Aorta (tissue), 5 donors: ENCODE measurements at regions not wholly inside any gene's neighbourhood (a gene's known extent, or its start where the extent isn't known, plus 50 kb on each side); places are given as distances from the start of the nearest gene placed in this dataset.
"Not testable (repeated sequence)": the region's sequence is repeated elsewhere in the genome, so short reads cannot be mapped to it uniquely, and the experiment has no call there.

Source experiments
- ATAC-seq: fragments of 200-7000 bp; cut with Tn5 transposase; one replicate; pipeline ENCODE4 v1.9.1; 2022; ENCODE audit warnings: moderate library complexity; ENCODE audit not compliant: low FRiP score
- DNase-seq, 2 donors: peaks; one replicate each; pipeline ENCODE4 v3.0.0-alpha.2; 2020
- H3K27ac ChIP-seq, 2 donors: one replicate each; pipeline ENCODE4 v1.5.1; 2013; ENCODE audit warnings: low read length in 2 of 2, mild to moderate bottlenecking in 2 of 2, moderate library complexity in 2 of 2, control low read depth in 1 of 2, inconsistent platforms in 1 of 2, low read depth in 1 of 2
- H3K27me3 ChIP-seq, 2 donors: one replicate each; pipeline ENCODE4 v1.6.1; 2013; ENCODE audit warnings: control low read depth in 1 of 2, low read length in 1 of 2, mild to moderate bottlenecking in 1 of 2, moderate library complexity in 1 of 2; ENCODE audit not compliant: insufficient read depth in 2 of 2, control insufficient read depth in 1 of 2
- H3K36me3 ChIP-seq, 2 donors: one replicate each; pipeline ENCODE4 v1.6.1; 2013; ENCODE audit warnings: control low read depth in 1 of 2, low read length in 1 of 2, mild to moderate bottlenecking in 1 of 2; ENCODE audit not compliant: insufficient read depth in 2 of 2, control insufficient read depth in 1 of 2
- H3K4me1 ChIP-seq, 2 donors: one replicate each; pipeline ENCODE4 v1.6.1; 2013; ENCODE audit warnings: low read length in 2 of 2, control low read depth in 1 of 2, mild to moderate bottlenecking in 1 of 2, moderate library complexity in 1 of 2; ENCODE audit not compliant: insufficient read depth in 2 of 2, control insufficient read depth in 1 of 2
- H3K4me3 ChIP-seq, 2 donors: one replicate each; pipeline ENCODE4 v1.5.1; 2013; ENCODE audit warnings: low read length in 2 of 2, control low read depth in 1 of 2, mild to moderate bottlenecking in 1 of 2
- H3K9me3 ChIP-seq: one replicate; pipeline ENCODE4 v1.6.1; 2013; ENCODE audit warnings: mild to moderate bottlenecking, low read length; ENCODE audit not compliant: control insufficient read depth
- WGBS, 2 donors: extraction: QIAGEN DNeasy Blood & Tissue Kit; methylation state at CpG; one replicate each; pipeline ENCODE4 v1.1.7; 2013; 5-methylcytosine and 5-hydroxymethylcytosine counted together
- intact Hi-C, 2 donors: fragments of 100-400 bp; cut with DNase I; formaldehyde crosslinking; loops; one replicate each; pipeline versions ENCODE4 v1.14.2 to v1.15.0; 2022
- donor health status: healthy with polysubstance abuse.
- donor health status: Bipolar disorder and iron deficiency.
- donor health status: DM: no; HTN: no; CAD: no.
- donor health status: DM: no; HTN: no; CAD: no.
- donor health status: DM: yes; HTN: yes; CAD: no.

GRCh38 chr17:34038786-34039185, 216.3 kb upstream of the CCL2 start:
- H3K4me1 ChIP-seq, H3K36me3 ChIP-seq, H3K9me3 ChIP-seq, ATAC-seq, DNase-seq, H3K4me3 ChIP-seq, H3K27me3 ChIP-seq, H3K27ac ChIP-seq, intact Hi-C loops: not testable (repeated sequence)
- WGBS, 2 donors, result 56 to 72% methylated on average over 9 of the region's 9 CpGs

- H3K27ac ChIP-seq, H3K36me3 ChIP-seq, H3K9me3 ChIP-seq, intact Hi-C loops, H3K4me3 ChIP-seq, H3K4me1 ChIP-seq, DNase-seq, ATAC-seq, H3K27me3 ChIP-seq: not testable (repeated sequence)
- WGBS, 2 donors, result 77 to 83% methylated on average over 11 of the region's 11 CpGs
These were observed 215.9 kb upstream of the CCL2 start for GRCh38 chr17:34039213-34039612.

- H3K4me3 ChIP-seq, H3K4me1 ChIP-seq, H3K27ac ChIP-seq, H3K36me3 ChIP-seq, intact Hi-C loops, H3K9me3 ChIP-seq, H3K27me3 ChIP-seq: not testable (repeated sequence)
- ATAC-seq, result peak; percentile 73
- peak in 1 of 2 donors; percentile 75 for DNase-seq
- 47 to 61% methylated on average over 23 to 69 of the region's 69 CpGs for WGBS, 2 donors
These were observed 215.1 kb upstream of the CCL2 start for GRCh38 chr17:34039759-34040555.

- H3K27ac ChIP-seq, result no peak overlapping the region
- no peak for DNase-seq
- H3K4me1 ChIP-seq, result no peaks in the 10 kb centered on the region
- intact Hi-C loops, result no loop called here
- no peak overlapping the region for H3K4me3 ChIP-seq
- ATAC-seq, result no peak
- H3K27me3 ChIP-seq, result peaks cover 0 to 2% of the 10 kb centered on the region in 2 donors
- H3K36me3 ChIP-seq, result no peaks in the 10 kb centered on the region
- 79 to 80% methylated on average over 2 of the region's 2 CpGs for WGBS, 2 donors
- H3K9me3 ChIP-seq, result no peaks in the 10 kb centered on the region
These were observed 209.1 kb upstream of the CCL2 start for GRCh38 chr17:34045990-34046389.

GRCh38 chr17:34051046-34051445, 204.0 kb upstream of the CCL2 start:
- Histone ChIP-seq H3K4me3 (no peak overlapping the region), H3K9me3 (no peaks in the 10 kb centered on the region), H3K36me3 (no peaks in the 10 kb centered on the region), H3K27me3 (no peaks in the 10 kb centered on the region), H3K27ac (no peak overlapping the region), H3K4me1 (no peaks in the 10 kb centered on the region)
- intact Hi-C loops, result no loop called here
- no peak for DNase-seq
- no peak for ATAC-seq
- 71 to 72% methylated on average over 3 of the region's 3 CpGs for WGBS, 2 donors

- intact Hi-C loops, result no loop called here
- DNase-seq (no peak), ATAC-seq (no peak)
- H3K4me1 ChIP-seq, result no peaks in the 10 kb centered on the region
- no peaks in the 10 kb centered on the region for H3K36me3 ChIP-seq
- no peak overlapping the region for H3K27ac ChIP-seq
- 73 to 83% methylated on average over 1 of the region's 1 CpG for WGBS, 2 donors
- H3K9me3 ChIP-seq, result no peaks in the 10 kb centered on the region
- no peak overlapping the region for H3K4me3 ChIP-seq
- H3K27me3 ChIP-seq, result peaks cover 0 to 1% of the 10 kb centered on the region in 2 donors
These were observed 200.6 kb upstream of the CCL2 start for GRCh38 chr17:34054495-34054894.

- DNase-seq (no peak), ATAC-seq (no peak)
- no peak overlapping the region for H3K4me3 ChIP-seq
- intact Hi-C loops, result no loop called here
- WGBS, 2 donors, result 40 to 47% methylated on average over 3 of the region's 3 CpGs
- no peaks in the 10 kb centered on the region for H3K9me3 ChIP-seq
- peaks cover 0 to 1% of the 10 kb centered on the region in 2 donors for H3K27me3 ChIP-seq
- no peak overlapping the region for H3K27ac ChIP-seq
- no peaks in the 10 kb centered on the region for H3K4me1 ChIP-seq
- no peaks in the 10 kb centered on the region for H3K36me3 ChIP-seq
These were observed 199.5 kb upstream of the CCL2 start for GRCh38 chr17:34055606-34056005.

GRCh38 chr17:34059423-34060220, 195.5 kb upstream of the CCL2 start:
- 87 to 88% methylated on average over 10 of the region's 10 CpGs for WGBS, 2 donors
- DNase-seq, result no peak
- intact Hi-C loops, result no loop called here
- no peak for ATAC-seq
- Histone ChIP-seq H3K27ac (no peak overlapping the region), H3K9me3 (no peaks in the 10 kb centered on the region), H3K4me1 (no peaks in the 10 kb centered on the region), H3K36me3 (no peaks in the 10 kb centered on the region), H3K4me3 (no peak overlapping the region), H3K27me3 (peaks cover 0 to 1% of the 10 kb centered on the region in 2 donors)

- 68 to 74% methylated on average over 3 of the region's 3 CpGs for WGBS, 2 donors
- H3K27me3 ChIP-seq, result no peaks in the 10 kb centered on the region
- DNase-seq (no peak), ATAC-seq (no peak)
- H3K36me3 ChIP-seq, result no peaks in the 10 kb centered on the region
- H3K4me1 ChIP-seq, result no peaks in the 10 kb centered on the region
- H3K4me3 ChIP-seq, result no peak overlapping the region
- no peak overlapping the region for H3K27ac ChIP-seq
- peaks cover 1% of the 10 kb centered on the region for H3K9me3 ChIP-seq
- intact Hi-C loops, result no loop called here
These were observed 188.6 kb upstream of the CCL2 start for GRCh38 chr17:34066528-34066927.
